HepG2 (cell line): ENCODE measurements at regions not wholly inside any gene's neighbourhood (a gene's known extent, or its start where the extent isn't known, plus 50 kb on each side); places are given as distances from the start of the nearest gene placed in this dataset.

Source experiments
- CHD4 ChIP-seq: fragments of 200-600 bp; sonication (generic); IDR thresholded peaks from 2 replicates; pipeline ENCODE4 v1.7.0; 2017; ENCODE audit warnings: mild to moderate bottlenecking, low read length, borderline replicate concordance
- EHMT2 ChIP-seq: fragments of 200-600 bp; sonication (generic); IDR thresholded peaks from 2 replicates; pipeline ENCODE4 v1.7.0; 2017; ENCODE audit warnings: antibody characterized with exemption, low read depth, low read length, borderline replicate concordance
- KAT7 ChIP-seq: IDR thresholded peaks from 2 replicates; pipeline ENCODE4 v1.6.1; 2018; ENCODE audit warnings: borderline replicate concordance, missing compliant biosample characterization
- POLR2A ChIP-seq, 2 experiments: IDR thresholded peaks; 2 replicates each; pipeline ENCODE4 v1.6.1; 2011; ENCODE audit warnings: low read depth in 2 of 2, low read length in 2 of 2, mild to moderate bottlenecking in 1 of 2, moderate library complexity in 1 of 2; ENCODE audit not compliant: insufficient read depth in 1 of 2
- PRPF4 ChIP-seq: fragments of 200-400 bp; formaldehyde crosslinking; IDR thresholded peaks from 2 replicates; pipeline ENCODE4 v1.6.1; 2016; ENCODE audit warnings: low read length, low read depth; ENCODE audit not compliant: poor library complexity, severe bottlenecking
- STAG1 ChIP-seq: sonication (generic); formaldehyde crosslinking; IDR thresholded peaks from 2 replicates; pipeline ENCODE4 v1.4.0; 2020; ENCODE audit warnings: missing genetic modification reagents
- ZFP90 ChIP-seq: sonication (generic); formaldehyde crosslinking; IDR thresholded peaks from 2 replicates; pipeline ENCODE4 v1.8.0; 2022; ENCODE audit warnings: missing genetic modification reagents, mild to moderate bottlenecking, inconsistent platforms, borderline replicate concordance
- ZNF143 ChIP-seq: sonication (generic); formaldehyde crosslinking; IDR thresholded peaks from 2 replicates; pipeline ENCODE4 v1.4.0; 2020; ENCODE audit warnings: missing genetic modification reagents
- ZNF776 ChIP-seq: sonication (generic); formaldehyde crosslinking; IDR thresholded peaks from 2 replicates; pipeline ENCODE4 v1.4.0; 2020; ENCODE audit warnings: mild to moderate bottlenecking, missing genetic modification reagents
- TF ChIP-seq, protein P1 (sequence below): sonication (generic); formaldehyde crosslinking; IDR thresholded peaks from 2 replicates; pipeline ENCODE4 v1.5.0; 2020; ENCODE audit warnings: mild to moderate bottlenecking, missing genetic modification reagents, moderate library complexity
- TF ChIP-seq, protein P2 (sequence below): sonication (generic); formaldehyde crosslinking; IDR thresholded peaks from 2 replicates; pipeline ENCODE4 v1.4.0; 2020; ENCODE audit warnings: mild to moderate bottlenecking, missing genetic modification reagents
- TF ChIP-seq, protein P3 (sequence below): sonication (generic); formaldehyde crosslinking; IDR thresholded peaks from 2 replicates; pipeline ENCODE4 v1.4.0; 2020; ENCODE audit warnings: missing genetic modification reagents, borderline replicate concordance
- TF ChIP-seq, protein P4 (sequence below): sonication (generic); formaldehyde crosslinking; IDR thresholded peaks from 2 replicates; pipeline ENCODE4 v1.8.0; 2022; ENCODE audit warnings: mild to moderate bottlenecking, missing genetic modification reagents, borderline replicate concordance
- TF ChIP-seq, protein P5 (sequence below): sonication (generic); formaldehyde crosslinking; IDR thresholded peaks from 2 replicates; pipeline ENCODE4 v1.8.1; 2022; ENCODE audit warnings: mild to moderate bottlenecking, missing genetic modification reagents

DNA sequence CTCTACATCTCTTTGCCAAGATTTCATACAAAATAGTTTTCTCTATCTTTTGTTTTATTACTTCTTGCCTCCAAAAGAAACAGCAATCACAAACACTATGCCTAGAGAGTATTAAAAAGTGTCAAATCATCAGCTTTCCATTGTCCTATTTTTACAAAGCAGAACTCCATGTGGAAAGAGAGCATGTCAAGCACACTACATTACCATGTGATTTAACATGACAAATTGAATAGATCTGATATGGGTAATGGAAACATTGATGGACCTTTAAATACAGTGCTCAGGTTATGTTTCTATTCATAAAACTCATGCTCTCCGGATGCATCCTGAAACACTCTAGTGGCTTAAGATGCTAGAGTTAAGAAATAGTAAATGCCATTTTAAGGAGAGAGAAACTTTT, 791.4 kb upstream of the CTNND2 start:
- TF ChIP-seq, protein P1, sequence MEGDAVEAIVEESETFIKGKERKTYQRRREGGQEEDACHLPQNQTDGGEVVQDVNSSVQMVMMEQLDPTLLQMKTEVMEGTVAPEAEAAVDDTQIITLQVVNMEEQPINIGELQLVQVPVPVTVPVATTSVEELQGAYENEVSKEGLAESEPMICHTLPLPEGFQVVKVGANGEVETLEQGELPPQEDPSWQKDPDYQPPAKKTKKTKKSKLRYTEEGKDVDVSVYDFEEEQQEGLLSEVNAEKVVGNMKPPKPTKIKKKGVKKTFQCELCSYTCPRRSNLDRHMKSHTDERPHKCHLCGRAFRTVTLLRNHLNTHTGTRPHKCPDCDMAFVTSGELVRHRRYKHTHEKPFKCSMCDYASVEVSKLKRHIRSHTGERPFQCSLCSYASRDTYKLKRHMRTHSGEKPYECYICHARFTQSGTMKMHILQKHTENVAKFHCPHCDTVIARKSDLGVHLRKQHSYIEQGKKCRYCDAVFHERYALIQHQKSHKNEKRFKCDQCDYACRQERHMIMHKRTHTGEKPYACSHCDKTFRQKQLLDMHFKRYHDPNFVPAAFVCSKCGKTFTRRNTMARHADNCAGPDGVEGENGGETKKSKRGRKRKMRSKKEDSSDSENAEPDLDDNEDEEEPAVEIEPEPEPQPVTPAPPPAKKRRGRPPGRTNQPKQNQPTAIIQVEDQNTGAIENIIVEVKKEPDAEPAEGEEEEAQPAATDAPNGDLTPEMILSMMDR (CRISPR knock-in tag): no peak
- TF ChIP-seq POLR2A (IDR thresholded peaks at IDR 0.05; ENCODE audit: insufficient read depth in 1 of 2, low read depth in 2 of 2, low read length in 2 of 2) (no peak), CHD4 (no peak), ZNF776 (CRISPR knock-in tag) (no peak), ZFP90 (no peak), ZNF143 (CRISPR knock-in tag) (no peak), KAT7 (CRISPR knock-in tag) (no peak), STAG1 (CRISPR knock-in tag) (no peak), EHMT2 (no peak), PRPF4 (no peak)
- TF ChIP-seq, protein P2, sequence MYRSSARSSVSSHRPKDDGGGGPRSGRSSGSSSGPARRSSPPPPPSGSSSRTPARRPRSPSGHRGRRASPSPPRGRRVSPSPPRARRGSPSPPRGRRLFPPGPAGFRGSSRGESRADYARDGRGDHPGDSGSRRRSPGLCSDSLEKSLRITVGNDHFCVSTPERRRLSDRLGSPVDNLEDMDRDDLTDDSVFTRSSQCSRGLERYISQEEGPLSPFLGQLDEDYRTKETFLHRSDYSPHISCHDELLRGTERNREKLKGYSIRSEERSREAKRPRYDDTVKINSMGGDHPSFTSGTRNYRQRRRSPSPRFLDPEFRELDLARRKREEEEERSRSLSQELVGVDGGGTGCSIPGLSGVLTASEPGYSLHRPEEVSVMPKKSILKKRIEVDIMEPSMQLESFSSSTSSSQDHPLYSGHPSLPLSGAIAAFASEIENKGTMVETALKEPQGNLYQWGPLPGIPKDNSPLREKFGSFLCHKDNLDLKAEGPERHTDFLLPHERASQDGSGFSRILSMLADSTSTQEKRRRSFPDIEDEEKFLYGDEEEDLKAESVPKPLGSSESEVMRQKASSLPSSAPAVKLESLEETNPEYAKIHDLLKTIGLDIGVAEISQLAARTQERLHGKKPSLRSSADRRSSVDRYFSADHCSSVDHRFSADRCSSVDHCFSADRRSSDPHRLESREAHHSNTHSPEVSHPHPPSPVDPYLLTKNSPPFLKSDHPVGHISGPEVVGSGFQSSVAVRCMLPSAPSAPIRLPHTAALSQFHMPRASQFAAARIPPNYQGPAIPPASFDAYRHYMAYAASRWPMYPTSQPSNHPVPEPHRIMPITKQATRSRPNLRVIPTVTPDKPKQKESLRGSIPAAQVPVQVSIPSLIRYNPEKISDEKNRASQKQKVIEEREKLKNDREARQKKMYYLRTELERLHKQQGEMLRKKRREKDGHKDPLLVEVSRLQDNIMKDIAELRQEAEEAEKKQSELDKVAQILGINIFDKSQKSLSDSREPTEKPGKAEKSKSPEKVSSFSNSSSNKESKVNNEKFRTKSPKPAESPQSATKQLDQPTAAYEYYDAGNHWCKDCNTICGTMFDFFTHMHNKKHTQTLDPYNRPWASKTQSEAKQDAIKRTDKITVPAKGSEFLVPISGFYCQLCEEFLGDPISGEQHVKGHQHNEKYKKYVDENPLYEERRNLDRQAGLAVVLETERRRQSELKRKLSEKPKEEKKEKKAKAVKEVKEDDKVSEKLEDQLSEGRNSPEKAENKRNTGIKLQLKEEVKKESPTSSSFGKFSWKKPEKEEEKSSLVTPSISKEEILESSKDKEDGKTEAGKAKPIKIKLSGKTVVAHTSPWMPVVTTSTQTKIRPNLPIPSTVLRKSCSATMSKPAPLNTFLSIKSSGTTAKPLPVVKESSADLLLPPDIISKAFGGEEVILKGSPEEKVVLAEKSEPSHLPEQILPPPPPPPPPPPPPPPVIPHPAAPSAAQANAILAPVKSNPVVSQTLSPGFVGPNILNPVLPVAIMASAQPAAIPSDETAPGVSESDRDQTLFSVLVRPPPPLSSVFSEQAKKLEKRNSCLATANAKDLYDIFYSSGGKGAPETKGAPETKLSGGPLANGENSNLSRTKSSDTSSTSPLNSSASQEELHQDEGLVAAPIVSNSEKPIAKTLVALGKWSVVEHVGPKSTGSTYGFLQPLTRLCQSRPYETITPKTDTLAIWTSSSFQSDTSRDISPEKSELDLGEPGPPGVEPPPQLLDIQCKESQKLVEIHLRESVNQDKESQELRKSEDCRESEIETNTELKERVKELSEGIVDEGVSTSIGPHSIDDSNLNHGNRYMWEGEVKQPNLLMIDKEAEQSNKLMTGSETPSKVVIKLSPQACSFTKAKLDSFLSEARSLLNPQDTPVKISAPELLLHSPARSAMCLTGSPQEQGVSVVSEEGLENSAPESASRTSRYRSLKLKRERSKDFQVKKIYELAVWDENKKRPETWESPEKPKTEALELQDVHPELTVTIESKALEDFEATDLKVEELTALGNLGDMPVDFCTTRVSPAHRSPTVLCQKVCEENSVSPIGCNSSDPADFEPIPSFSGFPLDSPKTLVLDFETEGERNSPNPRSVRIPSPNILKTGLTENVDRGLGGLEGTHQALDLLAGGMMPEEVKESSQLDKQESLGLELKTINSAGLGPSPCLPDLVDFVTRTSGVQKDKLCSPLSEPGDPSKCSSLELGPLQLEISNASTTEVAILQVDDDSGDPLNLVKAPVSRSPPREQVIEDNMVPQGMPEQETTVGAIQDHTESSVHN (CRISPR knock-in tag): no peak
- TF ChIP-seq, protein P3, sequence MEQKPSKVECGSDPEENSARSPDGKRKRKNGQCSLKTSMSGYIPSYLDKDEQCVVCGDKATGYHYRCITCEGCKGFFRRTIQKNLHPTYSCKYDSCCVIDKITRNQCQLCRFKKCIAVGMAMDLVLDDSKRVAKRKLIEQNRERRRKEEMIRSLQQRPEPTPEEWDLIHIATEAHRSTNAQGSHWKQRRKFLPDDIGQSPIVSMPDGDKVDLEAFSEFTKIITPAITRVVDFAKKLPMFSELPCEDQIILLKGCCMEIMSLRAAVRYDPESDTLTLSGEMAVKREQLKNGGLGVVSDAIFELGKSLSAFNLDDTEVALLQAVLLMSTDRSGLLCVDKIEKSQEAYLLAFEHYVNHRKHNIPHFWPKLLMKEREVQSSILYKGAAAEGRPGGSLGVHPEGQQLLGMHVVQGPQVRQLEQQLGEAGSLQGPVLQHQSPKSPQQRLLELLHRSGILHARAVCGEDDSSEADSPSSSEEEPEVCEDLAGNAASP: no peak
- TF ChIP-seq, protein P4, sequence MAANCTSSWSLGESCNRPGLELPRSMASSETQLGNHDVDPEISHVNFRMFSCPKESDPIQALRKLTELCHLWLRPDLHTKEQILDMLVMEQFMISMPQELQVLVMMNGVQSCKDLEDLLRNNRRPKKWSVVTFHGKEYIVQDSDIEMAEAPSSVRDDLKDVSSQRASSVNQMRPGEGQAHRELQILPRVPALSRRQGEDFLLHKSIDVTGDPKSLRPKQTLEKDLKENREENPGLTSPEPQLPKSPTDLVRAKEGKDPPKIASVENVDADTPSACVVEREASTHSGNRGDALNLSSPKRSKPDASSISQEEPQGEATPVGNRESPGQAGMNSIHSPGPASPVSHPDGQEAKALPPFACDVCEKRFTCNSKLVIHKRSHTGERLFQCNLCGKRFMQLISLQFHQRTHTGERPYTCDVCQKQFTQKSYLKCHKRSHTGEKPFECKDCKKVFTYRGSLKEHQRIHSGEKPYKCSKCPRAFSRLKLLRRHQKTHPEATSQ: no peak
- TF ChIP-seq, protein P5, sequence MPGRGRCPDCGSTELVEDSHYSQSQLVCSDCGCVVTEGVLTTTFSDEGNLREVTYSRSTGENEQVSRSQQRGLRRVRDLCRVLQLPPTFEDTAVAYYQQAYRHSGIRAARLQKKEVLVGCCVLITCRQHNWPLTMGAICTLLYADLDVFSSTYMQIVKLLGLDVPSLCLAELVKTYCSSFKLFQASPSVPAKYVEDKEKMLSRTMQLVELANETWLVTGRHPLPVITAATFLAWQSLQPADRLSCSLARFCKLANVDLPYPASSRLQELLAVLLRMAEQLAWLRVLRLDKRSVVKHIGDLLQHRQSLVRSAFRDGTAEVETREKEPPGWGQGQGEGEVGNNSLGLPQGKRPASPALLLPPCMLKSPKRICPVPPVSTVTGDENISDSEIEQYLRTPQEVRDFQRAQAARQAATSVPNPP (CRISPR knock-in tag): no peak
